GM19328 (cell line): ENCODE measurements at regions not wholly inside any gene's neighbourhood (a gene's known extent, or its start where the extent isn't known, plus 50 kb on each side); places are given as distances from the start of the nearest gene placed in this dataset.

Experiments used
- ATAC-seq: cut with Tn5 transposase; IDR thresholded peaks from one replicate; pipeline ENCODE4 v1.9.1; 2021; ENCODE audit warnings: mild to moderate bottlenecking, moderate library complexity; ENCODE audit not compliant: unreplicated experiment

DNA sequence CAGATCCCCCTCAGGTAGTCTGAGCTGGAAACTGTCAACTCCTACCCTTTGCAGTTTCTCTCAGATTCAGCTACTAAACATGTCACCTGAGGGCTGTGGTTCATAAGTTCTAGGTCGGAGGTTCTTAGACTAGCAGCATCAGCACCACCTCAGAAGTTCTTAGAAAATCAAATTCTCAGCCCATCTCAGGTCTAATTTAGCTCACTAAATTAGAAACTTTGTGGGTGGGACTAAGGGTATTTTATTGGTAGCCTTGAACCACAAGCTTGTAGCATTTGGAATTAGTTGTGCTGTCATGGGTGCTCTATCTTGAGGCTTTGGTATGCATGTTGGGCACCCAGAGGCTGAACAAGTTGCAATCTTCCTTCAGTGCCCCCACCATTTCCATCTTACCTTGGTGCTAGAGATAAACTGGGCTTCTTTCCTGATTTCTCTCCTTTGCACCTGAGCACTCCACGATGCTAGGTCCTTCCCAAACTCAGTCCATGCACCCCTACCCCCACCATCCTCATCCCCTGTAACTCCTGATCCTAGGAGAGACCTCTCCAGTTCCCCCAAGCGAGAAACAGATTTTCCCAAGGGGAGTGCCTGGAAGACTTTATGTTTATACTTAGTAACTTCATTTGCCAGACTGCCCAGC, 54.2 kb downstream of the S1PR1 start:
- no peak for ATAC-seq

DNA sequence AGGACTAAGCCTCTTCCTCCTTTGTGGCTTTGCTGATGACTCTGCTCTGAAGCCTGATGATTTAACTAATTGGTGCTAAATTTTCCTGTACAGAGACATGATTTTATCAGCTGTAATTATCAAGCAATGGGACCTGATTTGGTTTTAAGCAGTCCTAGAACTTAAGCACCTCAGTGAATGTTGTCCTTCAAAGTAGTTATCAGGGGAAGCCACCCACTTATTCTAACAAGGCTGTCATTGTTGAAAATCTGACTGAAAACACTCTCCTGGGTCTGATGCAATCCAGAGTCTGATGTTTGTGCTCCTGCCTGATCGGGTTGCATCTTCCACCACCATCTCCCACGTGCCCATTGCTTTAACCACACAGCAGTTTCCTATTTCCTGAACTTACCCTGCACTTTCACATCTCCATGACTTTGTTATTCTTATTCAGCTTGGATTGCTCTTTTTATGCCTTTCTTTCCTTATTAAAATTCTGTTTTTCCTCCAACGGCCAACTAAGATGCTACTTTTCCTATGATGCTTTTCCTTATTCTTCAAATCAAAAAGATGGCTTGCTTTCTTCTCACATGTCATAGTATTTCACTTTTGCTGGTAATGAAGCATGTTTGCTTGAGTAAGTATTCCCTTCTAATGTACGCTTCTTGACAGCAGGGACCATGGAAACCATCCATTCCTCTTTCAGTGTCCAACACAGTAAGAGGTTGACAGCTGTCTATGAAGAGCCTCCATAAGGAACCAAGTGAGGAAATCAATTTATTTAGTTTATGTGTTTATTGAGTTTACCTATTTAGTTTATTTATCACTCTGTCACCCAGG, 55.0 kb downstream of the S1PR1 start:
- no peak for ATAC-seq

DNA sequence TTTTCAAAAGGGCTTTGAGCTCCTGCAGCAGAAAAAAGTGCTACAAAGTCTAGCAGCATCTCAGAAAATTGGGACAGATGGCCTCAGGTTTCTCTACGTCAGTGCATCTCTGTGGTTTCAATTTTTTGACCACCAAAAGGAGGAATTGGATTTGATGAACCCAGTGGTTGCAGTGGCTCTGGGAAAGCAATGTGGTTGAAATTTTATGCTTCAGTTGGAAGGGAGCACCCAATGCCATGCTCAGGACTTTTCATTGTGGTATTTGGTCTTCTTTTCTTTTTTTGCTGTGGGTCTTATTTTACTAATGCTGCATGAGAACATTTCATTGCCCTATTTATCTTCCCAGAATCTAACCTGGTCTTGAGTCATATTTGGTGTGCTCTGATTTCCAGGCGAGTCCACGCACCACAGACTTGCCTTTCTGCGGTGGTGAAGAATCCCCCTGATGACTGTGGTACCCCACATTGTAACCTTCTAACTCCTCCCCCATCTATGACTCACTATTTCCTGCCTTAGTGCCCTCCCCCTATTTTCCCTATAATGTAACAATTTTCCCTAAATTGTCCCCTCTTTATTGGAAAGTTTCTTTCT, 56.7 kb downstream of the S1PR1 start:
- peak; percentile 51 for ATAC-seq

DNA sequence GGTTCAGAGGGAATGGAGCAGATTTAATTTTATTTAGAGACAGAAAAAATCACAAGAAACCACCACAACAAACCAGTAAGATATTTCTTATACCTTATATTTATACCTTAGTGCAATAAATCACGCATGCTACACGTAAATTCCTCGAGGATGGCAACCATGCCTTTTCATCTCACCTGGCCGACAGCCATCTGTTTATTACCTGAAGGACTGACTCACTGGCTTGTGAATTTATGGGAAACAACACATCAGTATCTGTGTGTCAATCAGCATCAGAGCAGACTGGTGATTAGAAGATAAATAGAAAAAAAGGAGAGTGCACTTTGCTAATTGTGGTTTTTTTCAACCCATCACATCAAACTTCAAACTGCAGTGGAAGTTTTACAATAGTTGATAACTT, 58.4 kb downstream of the S1PR1 start:
- no peak for ATAC-seq

DNA sequence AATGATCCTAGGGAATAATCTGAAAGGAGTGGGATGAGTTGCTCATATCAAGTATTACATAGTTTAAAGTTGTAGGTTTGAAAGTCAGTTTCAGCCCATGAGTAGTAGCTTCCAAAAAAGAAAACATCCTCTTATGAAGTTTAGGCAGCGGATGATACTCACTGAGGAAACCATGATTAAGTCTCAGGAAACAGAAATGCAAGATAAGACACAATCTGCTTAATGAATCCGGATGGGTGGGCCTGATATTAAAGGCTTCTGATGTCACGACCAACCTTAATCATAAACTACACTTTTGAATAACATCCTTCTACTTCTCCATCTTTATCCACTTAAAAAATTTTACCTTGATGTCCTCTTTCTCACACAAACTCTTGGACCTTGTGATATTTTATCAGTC, 61.8 kb downstream of the S1PR1 start:
- ATAC-seq = no peak

DNA sequence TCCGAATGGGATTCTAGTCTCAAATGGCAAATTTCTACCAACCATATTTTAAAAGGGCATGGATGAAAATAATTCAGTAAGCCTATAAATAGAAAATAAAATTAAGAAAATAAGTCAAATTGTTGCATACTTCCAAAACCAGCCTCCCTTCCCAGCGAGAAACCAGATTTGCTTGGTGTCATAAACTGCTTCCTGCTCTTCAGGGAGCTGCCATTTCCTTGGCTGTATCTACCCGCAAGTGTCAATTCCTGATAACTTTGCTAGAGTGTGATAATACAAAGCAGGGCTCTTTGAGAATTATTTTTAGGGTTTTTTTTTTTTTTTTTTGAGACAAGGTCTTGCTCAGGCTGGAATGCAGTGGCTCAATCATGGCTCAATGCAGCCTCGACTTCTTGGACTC, 62.3 kb downstream of the S1PR1 start:
- no peak for ATAC-seq

DNA sequence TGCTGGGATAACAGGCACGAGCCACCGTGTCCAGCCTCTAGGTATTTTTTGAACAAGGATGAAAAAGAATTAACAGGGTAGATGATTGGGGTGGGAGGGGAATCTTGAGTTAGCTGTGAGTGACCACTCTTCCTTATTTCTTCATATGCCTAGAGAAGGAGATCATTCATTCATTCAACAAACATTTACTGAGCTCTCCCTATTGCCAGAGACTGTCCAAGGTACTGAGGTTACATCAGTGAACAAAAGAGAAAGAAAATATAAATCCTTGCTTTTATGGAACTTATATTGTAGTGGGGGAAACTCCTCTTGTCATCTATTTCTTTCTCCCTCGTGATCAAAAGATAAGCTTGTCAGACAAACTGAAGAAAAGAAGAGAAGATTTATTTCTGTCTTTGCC, 62.9 kb downstream of the S1PR1 start:
- ATAC-seq = no peak

DNA sequence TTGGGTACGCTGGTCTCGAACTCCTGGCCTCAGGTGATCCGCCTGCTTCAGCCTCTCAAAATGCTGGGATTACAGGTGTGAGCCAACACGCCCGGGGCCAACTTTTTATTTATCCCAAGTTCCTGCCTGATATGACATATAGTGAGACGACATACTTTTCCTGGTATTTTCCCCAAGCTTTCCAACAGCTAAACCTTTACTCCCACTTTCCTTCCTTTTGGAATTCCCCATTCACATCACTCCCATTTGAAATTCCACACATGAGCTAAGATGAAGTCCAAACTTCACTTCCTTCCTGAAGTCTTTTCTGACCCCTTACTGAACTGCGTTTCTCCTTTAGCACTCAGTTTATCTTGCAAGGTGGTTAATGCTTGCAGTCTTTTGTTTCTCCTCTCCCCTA, 64.1 kb downstream of the S1PR1 start:
- ATAC-seq = no peak

DNA sequence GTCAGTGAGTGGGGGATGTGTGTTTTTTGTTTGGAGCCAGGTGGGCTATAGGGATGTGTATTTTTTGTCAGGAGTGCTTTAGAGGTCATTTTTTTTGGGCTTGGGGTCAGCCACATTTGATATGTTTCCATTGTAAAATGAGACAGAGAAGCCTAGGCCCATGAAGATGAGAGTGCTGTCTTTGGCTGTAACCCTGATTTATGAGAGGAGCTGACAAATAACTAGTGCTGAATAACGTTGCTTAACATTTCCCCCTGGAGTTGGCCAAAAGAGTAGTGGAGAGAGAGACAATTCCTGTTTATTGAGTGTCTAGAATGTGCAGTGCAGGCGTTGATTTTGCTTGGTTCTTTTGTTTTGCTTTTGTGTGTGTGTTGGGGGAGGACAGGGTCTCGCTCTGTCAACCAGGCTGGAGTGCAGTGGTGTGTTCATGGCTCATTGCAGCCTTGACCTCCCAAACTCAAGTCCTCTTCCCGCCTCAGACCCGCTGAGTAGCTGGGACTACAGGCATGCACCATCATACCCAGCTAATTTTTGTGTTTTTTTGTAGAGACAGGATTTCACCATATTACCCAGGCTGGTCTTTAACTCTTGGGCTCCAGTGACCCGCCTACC, 64.7 kb downstream of the S1PR1 start:
- no peak for ATAC-seq

DNA sequence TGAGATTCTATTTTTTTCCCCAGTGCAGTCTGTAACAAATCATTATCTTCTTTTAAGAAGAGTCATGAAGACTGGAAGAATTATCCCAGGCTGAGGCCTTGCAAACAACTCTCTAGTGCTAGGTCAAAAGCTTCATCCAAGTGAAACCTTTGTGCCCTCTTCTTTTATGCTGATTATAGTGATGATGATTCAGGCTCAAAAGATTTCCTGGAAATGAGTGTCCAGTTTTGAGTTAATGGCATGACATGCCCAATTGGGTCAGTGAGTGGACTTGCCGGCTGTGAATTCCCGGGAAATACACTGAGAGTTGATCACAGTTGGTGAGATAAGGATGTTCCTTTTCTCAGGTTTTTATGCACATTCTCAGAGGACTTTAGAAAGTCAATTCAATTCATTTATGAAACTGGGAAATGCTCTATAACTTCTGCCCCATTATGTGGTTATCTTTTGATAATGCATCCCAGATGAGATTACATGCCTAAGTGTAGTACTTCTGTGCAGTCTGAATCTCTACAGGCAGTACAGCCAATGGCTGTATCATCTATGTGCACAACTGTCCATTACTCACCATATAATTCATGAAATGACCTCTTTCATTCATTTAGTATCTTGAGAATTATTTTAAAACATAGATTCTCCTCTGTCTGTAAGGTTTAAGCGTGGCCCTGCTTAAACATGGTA, 66.2 kb downstream of the S1PR1 start:
- no peak for ATAC-seq

DNA sequence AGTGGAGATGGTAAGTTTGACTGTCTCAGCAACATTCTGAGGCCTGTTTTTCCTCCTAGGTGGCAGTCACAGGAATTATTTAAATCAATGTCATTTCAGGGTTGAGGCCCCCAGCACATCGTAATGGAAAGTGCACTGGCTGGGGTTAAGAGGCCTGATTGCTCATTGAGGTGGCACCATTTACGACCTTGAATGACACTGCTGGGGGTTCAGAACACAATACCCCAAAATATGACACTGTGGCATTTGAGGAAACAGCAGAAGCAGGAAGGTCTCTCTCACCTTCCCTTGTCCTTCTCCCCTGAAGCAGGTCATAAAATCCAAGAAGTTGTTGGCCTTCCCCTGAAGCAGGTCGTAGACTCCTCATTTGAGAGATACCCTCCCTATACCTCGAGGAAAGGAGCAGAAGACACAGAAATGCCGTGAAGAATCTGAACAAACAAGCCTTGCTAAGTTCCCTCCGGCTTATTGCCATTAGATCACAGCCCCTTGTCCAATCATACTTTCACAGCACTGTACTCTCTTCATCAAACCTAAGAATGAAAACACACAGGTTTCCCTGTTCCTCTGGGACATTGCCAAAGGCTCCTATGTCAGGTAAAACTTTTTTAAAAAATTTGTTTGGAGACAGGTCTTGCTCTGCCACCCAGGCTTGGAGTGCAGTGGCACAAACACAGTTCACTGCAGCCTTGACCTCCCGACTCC, 71.3 kb downstream of the S1PR1 start:
- ATAC-seq = no peak

DNA sequence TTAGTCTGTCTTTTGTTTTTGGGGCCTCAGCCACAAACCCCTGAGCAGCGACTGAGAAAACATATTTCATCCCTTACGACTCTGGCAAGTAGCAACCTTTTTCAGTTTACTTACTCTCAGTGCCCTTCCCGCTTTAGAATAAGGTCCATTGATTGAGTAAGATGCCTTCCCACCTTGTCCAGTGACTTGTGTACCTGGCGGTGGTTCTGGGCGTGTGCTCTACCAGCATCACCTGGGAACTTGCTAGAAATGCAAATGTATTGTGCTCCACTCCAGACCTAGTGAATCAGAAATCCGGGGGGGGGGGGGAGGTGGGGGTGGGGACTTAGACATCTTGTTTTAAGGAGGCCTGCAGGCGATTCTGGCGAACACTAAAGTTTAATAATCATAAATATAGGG, 72.1 kb downstream of the S1PR1 start:
- ATAC-seq = no peak

DNA sequence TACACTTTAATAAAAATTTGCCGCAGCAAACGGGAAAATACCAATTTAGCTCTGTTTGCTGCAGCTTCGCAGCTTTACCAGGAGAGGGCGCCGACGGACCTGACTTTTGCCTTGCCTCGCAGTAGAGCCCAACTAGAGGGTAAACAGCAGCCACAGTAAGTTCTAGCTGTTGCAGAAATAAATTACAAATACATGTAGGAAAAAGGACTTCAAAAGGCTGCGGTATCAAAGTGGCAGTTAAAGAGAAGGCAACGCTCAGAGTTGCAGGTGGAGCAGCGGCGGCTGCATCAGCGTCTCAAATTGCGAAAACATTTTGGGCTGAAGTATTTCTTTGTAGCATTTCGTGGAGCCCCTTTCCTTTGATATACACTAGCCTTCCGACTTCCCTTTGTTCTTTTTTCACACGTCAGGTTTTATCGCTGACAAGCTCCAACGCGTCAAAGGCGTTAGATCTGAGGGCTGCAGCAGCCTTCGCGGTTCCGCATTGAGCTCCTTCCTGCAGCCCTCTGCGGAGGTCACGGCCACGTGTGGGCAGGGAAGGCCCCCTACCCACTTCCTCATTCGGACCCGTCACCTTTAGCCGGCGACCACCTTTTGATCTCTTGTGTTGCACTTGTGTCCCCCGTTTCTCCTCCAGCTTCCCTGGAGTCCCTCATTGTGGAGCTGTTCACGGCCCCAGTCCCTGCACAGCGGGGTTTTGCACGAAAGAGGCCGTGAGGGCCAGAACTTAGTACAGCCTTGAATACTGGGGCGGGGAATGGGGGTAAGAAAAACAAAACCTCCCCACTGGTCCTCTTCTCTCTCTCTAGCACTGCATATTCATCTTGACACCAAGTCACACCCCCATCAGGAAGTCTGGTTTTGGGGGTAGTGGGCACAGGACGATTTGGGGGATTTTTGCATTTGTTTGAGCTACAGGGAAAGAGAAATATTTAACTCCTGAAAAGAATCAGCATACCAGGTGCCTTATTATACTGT, 72.8 kb downstream of the S1PR1 start:
- ATAC-seq = peak; percentile 39

DNA sequence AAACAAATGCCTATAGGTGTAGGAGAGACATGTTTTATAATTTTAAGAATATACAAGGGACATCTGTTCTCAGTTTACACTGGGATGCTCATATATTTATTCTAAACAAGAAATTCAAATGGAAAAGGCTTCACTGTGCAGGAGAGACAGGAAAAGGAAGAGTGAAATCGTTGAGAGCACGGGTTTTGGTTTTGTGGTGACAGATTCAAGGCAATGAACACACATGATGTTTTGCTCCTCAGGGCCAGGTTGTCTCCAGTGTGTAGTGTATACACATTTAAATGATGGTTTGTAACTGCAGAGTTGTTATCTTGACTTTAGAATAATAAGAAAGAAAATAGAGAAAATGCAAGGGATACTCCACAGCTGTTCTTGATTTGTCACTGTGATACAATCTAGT, 73.7 kb downstream of the S1PR1 start:
- no peak for ATAC-seq

DNA sequence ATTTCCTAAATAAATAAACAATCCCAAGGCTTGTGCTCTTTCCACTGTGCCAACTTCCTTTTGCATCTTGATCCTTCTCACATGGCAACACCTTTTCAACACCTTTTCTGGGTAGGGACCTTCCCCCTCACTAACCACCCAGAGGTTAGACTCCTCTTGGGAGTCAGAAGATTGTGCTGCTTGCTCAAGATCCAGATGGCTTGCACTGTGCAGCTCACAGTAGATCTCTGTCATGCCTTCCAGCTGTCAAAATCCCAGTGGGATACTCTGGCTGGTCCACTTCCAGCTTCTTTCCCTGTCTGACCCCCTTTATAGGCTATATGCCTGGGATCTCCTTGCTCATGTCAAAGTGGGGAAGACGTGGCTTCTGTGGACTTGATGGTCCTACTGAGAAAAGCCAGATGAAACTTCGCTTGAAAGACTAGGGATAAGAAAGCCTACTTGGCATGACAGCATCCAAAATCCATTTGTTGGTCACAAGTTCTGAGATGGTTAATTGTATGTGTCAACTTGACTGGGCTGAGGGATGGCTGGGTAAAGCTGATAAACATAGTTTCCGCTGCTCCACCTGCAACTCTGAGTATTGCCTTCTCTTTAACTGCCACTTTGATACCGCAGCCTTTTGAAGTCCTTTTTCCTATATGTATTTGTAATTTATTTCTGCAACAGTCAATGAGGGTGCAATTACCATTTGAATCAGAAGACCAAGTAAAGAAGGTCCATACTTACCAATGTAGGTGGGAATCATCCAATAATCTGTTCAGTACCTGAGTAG, 74.5 kb downstream of the S1PR1 start:
- no peak for ATAC-seq

DNA sequence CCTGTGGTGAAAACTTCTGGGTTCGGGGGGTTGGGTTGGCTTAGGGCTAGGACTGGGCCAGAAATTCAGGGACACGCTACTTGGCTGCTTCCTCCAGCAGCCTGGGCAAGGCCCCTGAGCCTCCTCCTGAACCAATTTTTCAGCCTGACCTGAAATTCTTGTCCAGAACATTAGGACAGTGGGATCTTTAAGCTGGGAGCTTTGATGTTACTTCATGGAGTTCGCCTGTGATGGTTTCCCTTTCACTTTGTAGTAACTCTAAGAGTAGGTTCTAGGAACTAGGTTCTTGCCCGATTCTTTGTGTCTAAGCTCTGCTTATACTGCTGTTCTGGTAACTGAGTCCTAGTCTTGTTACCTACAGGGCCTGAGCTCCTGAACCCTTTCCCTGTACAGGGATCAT, 75.3 kb downstream of the S1PR1 start:
- no peak for ATAC-seq

DNA sequence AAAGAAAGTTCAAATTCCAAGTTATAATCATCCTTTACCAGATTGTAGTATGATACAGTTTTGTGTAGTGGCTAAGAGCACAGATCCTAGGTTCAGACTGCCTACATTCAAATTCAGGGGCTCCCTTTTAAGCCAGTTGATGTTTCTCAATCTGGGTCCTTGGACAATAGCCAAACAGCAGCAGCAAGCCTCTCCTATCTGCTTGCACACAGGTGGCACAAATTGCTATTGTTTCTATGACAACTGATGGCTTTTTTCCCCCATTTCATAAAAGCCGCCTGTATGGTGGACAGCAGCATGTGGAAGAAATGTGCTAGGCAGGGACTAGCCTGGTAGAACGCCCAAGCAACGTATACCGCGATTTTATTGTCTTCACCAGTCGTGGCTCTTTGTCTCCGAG, 76.5 kb downstream of the S1PR1 start:
- no peak for ATAC-seq

DNA sequence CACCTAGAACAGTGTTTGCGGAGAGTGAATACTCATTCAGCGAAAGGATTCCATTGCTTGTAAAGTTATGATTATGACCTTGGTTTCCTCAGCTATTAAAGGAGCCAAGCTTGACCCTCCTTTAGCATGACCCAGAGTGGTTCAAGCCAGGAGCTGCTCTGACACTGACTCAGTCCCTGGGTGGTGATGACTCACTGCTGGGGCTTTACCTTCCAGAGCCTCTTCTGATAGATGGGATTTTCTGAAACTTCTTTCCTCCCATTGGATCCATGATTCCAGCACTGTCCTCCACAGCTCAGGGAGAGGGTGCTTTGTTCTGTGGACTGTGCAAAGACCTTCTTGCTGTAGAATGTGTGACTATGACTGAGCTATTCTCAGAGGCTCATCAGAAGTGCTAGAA, 77.4 kb downstream of the S1PR1 start:
- no peak for ATAC-seq

DNA sequence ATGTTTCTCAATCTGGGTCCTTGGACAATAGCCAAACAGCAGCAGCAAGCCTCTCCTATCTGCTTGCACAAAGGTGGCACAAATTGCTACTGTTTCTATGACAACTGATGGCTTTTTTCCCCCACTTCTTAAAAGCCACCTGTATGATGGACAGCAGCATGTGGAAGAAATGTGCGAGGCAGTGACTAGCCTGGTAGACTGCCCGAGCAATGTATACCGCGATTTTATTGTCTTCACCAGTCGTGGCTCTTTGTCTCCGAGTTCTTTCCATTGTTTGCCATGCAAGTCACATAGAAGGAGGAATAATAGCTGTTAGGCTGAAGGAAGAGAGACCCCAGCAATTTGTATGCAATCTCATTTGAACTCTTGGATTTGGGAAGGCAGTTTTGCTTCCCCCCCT, 79.4 kb downstream of the S1PR1 start:
- no peak for ATAC-seq
